HL-60 (cell line): ENCODE measurements at regions not wholly inside any gene's neighbourhood (a gene's known extent, or its start where the extent isn't known, plus 50 kb on each side); places are given as distances from the start of the nearest gene placed in this dataset.

Experiments used
- GABPA ChIP-seq: IDR thresholded peaks from 2 replicates; pipeline ENCODE4 v1.6.1; 2012; ENCODE audit warnings: low read depth
- POLR2AphosphoS5 ChIP-seq: IDR thresholded peaks from 2 replicates; pipeline ENCODE4 v1.6.1; 2012; ENCODE audit warnings: low read depth
- SPI1 ChIP-seq: IDR thresholded peaks from 2 replicates; pipeline ENCODE4 v1.6.1; 2012; ENCODE audit warnings: low read depth, mild to moderate bottlenecking, borderline replicate concordance
- TF ChIP-seq, protein P1 (sequence below): IDR thresholded peaks from one replicate; pipeline ENCODE4 v1.5.1; 2011; ENCODE audit warnings: low read length, control low read depth, inconsistent platforms; ENCODE audit not compliant: insufficient read depth
- TF ChIP-seq, protein P2 (sequence below): IDR thresholded peaks from 2 replicates; pipeline ENCODE4 v1.6.1; 2012; ENCODE audit warnings: low read depth; ENCODE audit not compliant: insufficient replicate concordance

DNA sequence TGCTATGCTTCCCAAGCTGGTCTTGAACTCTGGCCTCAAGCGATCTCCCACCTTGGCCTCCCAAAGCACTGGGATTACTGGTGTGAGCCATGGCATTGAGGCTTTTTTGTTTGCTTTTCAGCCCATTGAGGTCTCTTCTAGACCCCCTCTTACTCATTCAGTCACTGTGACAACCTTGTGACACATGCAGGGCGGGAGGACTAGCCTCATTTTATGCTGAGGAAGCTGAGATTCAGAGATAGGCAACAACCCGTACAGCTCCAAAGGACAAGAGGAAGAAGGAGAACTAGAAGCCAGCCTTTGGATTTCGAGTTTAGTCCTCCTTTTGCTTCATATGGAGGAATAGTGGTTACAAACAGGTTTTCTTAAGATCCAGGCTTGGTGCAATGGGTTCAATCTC, 83.9 kb upstream of the WDR26 start:
- TF ChIP-seq, protein P1, sequence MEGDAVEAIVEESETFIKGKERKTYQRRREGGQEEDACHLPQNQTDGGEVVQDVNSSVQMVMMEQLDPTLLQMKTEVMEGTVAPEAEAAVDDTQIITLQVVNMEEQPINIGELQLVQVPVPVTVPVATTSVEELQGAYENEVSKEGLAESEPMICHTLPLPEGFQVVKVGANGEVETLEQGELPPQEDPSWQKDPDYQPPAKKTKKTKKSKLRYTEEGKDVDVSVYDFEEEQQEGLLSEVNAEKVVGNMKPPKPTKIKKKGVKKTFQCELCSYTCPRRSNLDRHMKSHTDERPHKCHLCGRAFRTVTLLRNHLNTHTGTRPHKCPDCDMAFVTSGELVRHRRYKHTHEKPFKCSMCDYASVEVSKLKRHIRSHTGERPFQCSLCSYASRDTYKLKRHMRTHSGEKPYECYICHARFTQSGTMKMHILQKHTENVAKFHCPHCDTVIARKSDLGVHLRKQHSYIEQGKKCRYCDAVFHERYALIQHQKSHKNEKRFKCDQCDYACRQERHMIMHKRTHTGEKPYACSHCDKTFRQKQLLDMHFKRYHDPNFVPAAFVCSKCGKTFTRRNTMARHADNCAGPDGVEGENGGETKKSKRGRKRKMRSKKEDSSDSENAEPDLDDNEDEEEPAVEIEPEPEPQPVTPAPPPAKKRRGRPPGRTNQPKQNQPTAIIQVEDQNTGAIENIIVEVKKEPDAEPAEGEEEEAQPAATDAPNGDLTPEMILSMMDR, result no peak
- TF ChIP-seq, protein P2, sequence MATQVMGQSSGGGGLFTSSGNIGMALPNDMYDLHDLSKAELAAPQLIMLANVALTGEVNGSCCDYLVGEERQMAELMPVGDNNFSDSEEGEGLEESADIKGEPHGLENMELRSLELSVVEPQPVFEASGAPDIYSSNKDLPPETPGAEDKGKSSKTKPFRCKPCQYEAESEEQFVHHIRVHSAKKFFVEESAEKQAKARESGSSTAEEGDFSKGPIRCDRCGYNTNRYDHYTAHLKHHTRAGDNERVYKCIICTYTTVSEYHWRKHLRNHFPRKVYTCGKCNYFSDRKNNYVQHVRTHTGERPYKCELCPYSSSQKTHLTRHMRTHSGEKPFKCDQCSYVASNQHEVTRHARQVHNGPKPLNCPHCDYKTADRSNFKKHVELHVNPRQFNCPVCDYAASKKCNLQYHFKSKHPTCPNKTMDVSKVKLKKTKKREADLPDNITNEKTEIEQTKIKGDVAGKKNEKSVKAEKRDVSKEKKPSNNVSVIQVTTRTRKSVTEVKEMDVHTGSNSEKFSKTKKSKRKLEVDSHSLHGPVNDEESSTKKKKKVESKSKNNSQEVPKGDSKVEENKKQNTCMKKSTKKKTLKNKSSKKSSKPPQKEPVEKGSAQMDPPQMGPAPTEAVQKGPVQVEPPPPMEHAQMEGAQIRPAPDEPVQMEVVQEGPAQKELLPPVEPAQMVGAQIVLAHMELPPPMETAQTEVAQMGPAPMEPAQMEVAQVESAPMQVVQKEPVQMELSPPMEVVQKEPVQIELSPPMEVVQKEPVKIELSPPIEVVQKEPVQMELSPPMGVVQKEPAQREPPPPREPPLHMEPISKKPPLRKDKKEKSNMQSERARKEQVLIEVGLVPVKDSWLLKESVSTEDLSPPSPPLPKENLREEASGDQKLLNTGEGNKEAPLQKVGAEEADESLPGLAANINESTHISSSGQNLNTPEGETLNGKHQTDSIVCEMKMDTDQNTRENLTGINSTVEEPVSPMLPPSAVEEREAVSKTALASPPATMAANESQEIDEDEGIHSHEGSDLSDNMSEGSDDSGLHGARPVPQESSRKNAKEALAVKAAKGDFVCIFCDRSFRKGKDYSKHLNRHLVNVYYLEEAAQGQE, result no peak
- TF ChIP-seq POLR2AphosphoS5 (no peak), GABPA (no peak), SPI1 (no peak)
